ENCODE measurements at regions not wholly inside any gene's neighbourhood (a gene's known extent, or its start where the extent isn't known, plus 50 kb on each side); places are given as distances from the start of the nearest gene placed in this dataset.

DNA sequence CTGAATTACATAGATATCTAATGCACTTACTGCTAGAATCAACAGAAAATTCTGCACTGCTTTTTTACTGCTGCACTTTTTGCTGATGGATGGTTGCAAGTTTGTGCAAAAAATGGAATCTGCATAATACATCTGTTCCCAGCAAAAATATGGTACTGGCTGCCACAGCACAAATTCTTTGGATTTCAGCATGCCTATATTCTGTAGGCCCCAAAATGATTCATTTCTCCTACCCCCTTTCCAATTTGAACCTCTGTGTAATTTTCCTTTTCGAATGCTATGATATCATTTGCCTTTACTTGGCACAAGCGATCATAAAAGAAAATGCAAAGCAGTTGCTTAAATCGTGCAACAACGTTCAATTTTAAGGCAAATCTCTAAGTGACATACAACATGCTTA is 524.2 kb upstream of the NBEA start:
- no peak for DNase-seq (ENCODE audit: low spot score)
- TF ChIP-seq CTCF (conservative IDR thresholded peaks at IDR 0.05; ENCODE audit: low read depth) = no peak
- ChIA-PET CTCF (no interaction called here), POLR2A (ENCODE audit: low non-redundant PET) (no interaction called here)
- no peak overlapping the region for H3K27ac ChIP-seq

GRCh38 chr13:34419025-34419424 is 523.0 kb upstream of the NBEA start:
- no peak for DNase-seq (ENCODE audit: low spot score)
- POLR2A ChIA-PET (ENCODE audit: low non-redundant PET) = no interaction called here
- H3K27ac ChIP-seq = no peak overlapping the region
- CTCF ChIA-PET = no interaction called here
- no peak for TF ChIP-seq CTCF (conservative IDR thresholded peaks at IDR 0.05; ENCODE audit: low read depth)

- no peak overlapping the region for H3K27ac ChIP-seq
- ChIA-PET CTCF (no interaction called here), POLR2A (ENCODE audit: low non-redundant PET) (no interaction called here)
- DNase-seq (ENCODE audit: low spot score) = no peak
- TF ChIP-seq CTCF (conservative IDR thresholded peaks at IDR 0.05; ENCODE audit: low read depth) = no peak
Observed at GRCh38 chr13:34419755-34420154, 522.3 kb upstream of the NBEA start.

- no peak for TF ChIP-seq CTCF (conservative IDR thresholded peaks at IDR 0.05; ENCODE audit: low read depth)
- POLR2A ChIA-PET (ENCODE audit: low non-redundant PET) = no interaction called here
- DNase-seq (ENCODE audit: low spot score) = no peak
- CTCF ChIA-PET = no interaction called here
- no peak overlapping the region for H3K27ac ChIP-seq
Observed at GRCh38 chr13:34420702-34421346, 521.2 kb upstream of the NBEA start.

- no peak overlapping the region for H3K27ac ChIP-seq
- no peak for TF ChIP-seq CTCF (conservative IDR thresholded peaks at IDR 0.05; ENCODE audit: low read depth)
- ChIA-PET CTCF (no interaction called here), POLR2A (ENCODE audit: low non-redundant PET) (no interaction called here)
- no peak for DNase-seq (ENCODE audit: low spot score)
Observed at GRCh38 chr13:34421347-34421719, 520.7 kb upstream of the NBEA start.

DNA sequence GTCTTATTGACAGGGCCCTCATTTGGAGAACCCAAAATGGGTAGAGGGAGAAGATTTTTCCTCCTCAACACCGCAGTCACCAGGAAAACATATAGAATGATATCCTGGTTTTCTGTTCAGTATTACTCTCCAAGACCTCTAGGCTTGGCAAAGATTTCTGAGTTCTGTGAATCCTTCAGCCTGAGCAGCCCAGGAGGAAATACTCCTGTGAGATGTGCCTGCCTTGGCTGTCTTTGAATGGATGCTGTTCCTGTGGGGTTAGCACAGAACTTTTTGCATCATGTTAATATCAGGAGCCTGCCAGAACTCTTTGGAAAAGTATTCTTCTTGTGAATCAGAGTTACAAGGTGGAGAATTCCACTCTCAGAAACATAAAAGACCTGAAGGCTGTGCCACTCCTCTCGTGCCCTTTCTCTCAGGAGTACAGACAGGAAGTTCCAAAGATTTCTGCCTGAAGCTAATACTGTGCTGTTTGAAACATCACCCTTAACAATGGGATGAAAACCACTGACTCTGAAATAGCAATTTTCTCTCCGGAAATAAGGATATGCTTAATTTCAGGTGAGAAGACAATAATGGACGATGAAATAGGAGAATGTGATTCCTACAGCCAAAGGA is 520.1 kb upstream of the NBEA start:
- no peak for DNase-seq (ENCODE audit: low spot score)
- no peak for TF ChIP-seq CTCF (conservative IDR thresholded peaks at IDR 0.05; ENCODE audit: low read depth)
- H3K27ac ChIP-seq = no peak overlapping the region
- CTCF ChIA-PET = no interaction called here
- POLR2A ChIA-PET (ENCODE audit: low non-redundant PET) = no interaction called here

All from RWPE1 (cell line).